ENCODE measurements at regions not wholly inside any gene's neighbourhood (a gene's known extent, or its start where the extent isn't known, plus 50 kb on each side); places are given as distances from the start of the nearest gene placed in this dataset.

DNA sequence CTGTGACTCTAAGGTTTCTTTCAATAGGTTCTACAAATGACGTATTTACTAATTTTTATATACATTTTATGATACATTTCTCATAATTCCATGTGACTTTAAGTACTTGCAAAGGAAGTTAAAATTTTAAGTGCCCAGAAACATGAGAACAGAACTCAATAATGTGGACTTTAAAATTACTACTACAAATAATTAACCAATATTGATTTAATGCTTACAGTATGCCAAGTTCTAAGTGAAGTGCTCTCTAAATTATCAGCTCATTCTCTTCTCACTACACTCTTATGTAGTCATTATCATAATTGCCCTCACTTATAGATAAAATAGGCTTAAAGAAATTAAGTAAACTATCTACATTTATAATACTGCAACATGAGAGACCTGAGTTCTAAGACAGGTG lies 1690.7 kb upstream of the CDH9 start:
- no peaks in the 10 kb centered on the region for H3K36me3 ChIP-seq (replicated peaks in 1 of 2; ENCODE audit: insufficient read depth in 1 of 2, low read depth in 2 of 2)
- no peaks in the 10 kb centered on the region for H3K27me3 ChIP-seq
- 70% methylated on average over 1 of the region's 1 CpG for WGBS, 2 donors
- no peaks in the 10 kb centered on the region for H3K9me3 ChIP-seq
- no peak for TF ChIP-seq POLR2A (IDR thresholded peaks at IDR 0.05)
- TF ChIP-seq CTCF (IDR thresholded peaks at IDR 0.05): no peak
- DNase-seq: no peak
- no peak overlapping the region for H3K27ac ChIP-seq
- no peak overlapping the region for H3K4me3 ChIP-seq
- H3K4me1 ChIP-seq: no peaks in the 10 kb centered on the region
- no peak for ATAC-seq
- intact Hi-C loops (cut with DNase I): no loop called here

- ATAC-seq: no peak
- Histone ChIP-seq H3K27me3 (no peaks in the 10 kb centered on the region), H3K27ac (no peak overlapping the region), H3K9me3 (no peaks in the 10 kb centered on the region), H3K36me3 (replicated peaks in 1 of 2; ENCODE audit: insufficient read depth in 1 of 2, low read depth in 2 of 2) (no peaks in the 10 kb centered on the region), H3K4me3 (no peak overlapping the region), H3K4me1 (no peaks in the 10 kb centered on the region)
- intact Hi-C loops (cut with DNase I): no loop called here
- no peak for TF ChIP-seq CTCF (IDR thresholded peaks at IDR 0.05)
- no peak for TF ChIP-seq POLR2A (IDR thresholded peaks at IDR 0.05)
- no peak for DNase-seq
- WGBS, 2 donors: 50 to 91% methylated on average over 2 of the region's 2 CpGs
These were observed 1688.4 kb upstream of the CDH9 start for GRCh38 chr5:28726815-28727214.

DNA sequence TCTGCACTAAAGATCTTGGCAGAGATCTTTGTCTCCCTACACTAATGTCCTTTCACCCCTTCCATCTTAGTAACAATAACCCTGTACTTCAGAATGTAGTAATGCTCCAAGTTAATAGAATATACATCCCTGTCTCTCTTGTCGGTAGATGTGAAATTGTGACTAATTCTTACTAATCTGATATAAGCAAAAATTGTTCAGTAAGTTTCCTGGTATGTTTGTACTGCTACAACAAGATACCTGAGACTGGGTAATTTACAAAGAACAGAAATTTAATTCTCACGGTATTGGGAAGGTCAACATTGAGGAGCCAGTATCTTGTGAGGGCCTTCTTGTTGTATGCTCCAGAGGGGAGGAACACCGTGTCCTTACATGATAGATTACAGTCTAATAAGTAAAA lies 1686.6 kb upstream of the CDH9 start:
- Histone ChIP-seq H3K4me3 (no peak overlapping the region), H3K4me1 (no peaks in the 10 kb centered on the region), H3K9me3 (no peaks in the 10 kb centered on the region), H3K27me3 (no peaks in the 10 kb centered on the region), H3K36me3 (replicated peaks in 1 of 2; ENCODE audit: insufficient read depth in 1 of 2, low read depth in 2 of 2) (no peaks in the 10 kb centered on the region), H3K27ac (no peak overlapping the region)
- ATAC-seq (no peak), DNase-seq (no peak)
- intact Hi-C loops (cut with DNase I): no loop called here
- 67 to 78% methylated on average over 3 of the region's 3 CpGs for WGBS, 2 donors
- no peak for TF ChIP-seq CTCF (IDR thresholded peaks at IDR 0.05)
- TF ChIP-seq POLR2A (IDR thresholded peaks at IDR 0.05): no peak

DNA sequence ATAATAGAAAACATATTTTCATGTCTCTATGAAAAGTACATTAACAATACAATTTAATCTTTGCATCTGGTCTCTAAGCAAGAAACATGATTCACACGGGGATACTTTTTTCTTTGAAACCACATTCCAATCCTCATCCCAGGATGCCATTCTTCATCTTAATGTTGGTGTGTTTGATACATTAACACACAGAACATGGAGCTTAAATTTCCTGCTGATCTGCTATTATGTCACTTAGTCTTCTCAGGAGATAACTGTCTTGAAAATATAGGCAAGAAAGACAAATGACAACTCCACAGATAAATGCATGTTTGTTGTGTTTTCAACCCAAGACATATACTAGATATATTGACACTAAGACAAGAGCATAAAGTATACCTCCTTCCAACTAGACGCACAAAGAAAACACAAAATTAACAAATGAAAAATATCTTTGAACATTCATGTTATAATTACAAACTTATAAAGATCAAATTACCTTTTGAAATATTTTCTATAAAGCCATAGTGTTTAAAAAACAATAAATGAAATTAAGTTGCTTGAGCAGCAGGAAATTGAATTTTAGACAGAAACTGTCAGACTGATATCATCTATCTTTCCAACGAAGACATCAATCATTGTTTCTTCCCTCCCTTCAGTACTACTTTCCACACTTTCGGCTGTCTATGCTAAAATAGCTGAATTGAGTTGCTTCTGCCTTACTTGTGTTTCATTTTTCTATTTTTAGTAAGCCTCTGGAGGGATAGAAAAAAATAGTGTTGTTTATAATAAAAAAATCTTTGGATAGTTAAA lies 1676.7 kb upstream of the CDH9 start:
- 27 to 33% methylated on average over 4 of the region's 4 CpGs for WGBS, 2 donors
- no peak for ATAC-seq

More for the DNA sequence above, 1676.7 kb upstream of the CDH9 start:
- TF ChIP-seq POLR2A (IDR thresholded peaks at IDR 0.05) (no peak), CTCF (IDR thresholded peaks at IDR 0.05) (no peak)
- DNase-seq: no peak
- intact Hi-C loops (cut with DNase I): no loop called here
- H3K4me1 ChIP-seq: no peaks in the 10 kb centered on the region
- H3K4me3 ChIP-seq: no peak overlapping the region
- no peaks in the 10 kb centered on the region for H3K36me3 ChIP-seq (replicated peaks in 1 of 2; ENCODE audit: insufficient read depth in 1 of 2, low read depth in 2 of 2)
- H3K27ac ChIP-seq: no peak overlapping the region
- H3K27me3 ChIP-seq: no peaks in the 10 kb centered on the region
- H3K9me3 ChIP-seq: no peaks in the 10 kb centered on the region

Data from body of pancreas (tissue), 4 donors.